ENCODE measurements at regions not wholly inside any gene's neighbourhood (a gene's known extent, or its start where the extent isn't known, plus 50 kb on each side); places are given as distances from the start of the nearest gene placed in this dataset.

DNA sequence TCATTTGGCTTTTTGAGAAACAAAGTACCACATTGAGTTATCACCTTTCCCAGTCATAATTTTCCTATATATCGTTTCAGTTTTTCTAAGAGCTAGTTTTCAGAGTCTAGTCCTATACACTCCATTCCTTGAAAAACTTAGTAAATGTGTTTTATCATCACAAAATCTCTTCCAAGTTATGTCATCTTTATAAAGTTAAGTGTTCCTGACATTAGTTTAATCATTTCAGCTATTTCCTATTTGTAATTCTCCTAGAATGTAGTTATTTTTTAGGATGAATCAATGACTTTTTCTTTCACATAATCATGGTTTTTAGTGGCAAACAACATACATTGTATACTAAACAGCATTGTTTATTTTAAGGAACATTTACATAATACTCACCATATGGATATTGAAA is 191.7 kb upstream of the BET1 start:
- Histone ChIP-seq H3K27me3 (ENCODE audit: insufficient read depth, low read length) (no peaks in the 10 kb centered on the region), H3K4me3 (ENCODE audit: low read length in 2 of 2) (no peak overlapping the region), H3K9me3 (ENCODE audit: control insufficient read depth in 1 of 2, low read length in 2 of 2) (no peaks in the 10 kb centered on the region), H3K27ac (ENCODE audit: low read depth, low read length) (no peak overlapping the region), H3K36me3 (ENCODE audit: insufficient read depth, low read length) (no peaks in the 10 kb centered on the region), H3K4me1 (ENCODE audit: insufficient read depth, low read length) (no peaks in the 10 kb centered on the region)
- H3K27me3 Mint-ChIP-seq: peaks cover 0 to 3% of the 10 kb centered on the region in 2 donors
- ChIA-PET POLR2A (ENCODE audit: partially characterized antibody) (no interaction called here), CTCF (ENCODE audit: partially characterized antibody) (no interaction called here)
- H3K4me3 Mint-ChIP-seq: no peak overlapping the region
- H3K36me3 Mint-ChIP-seq: no peaks in the 10 kb centered on the region
- intact Hi-C loops (cut with micrococcal nuclease): no loop called here
- no peak overlapping the region for H3K27ac Mint-ChIP-seq
- DNase-seq: no peak
- H3K9me3 Mint-ChIP-seq: peaks cover 0 to 6% (median 0%) of the 10 kb centered on the region in 8 donors
- H3K4me1 Mint-ChIP-seq: no peaks in the 10 kb centered on the region

DNA sequence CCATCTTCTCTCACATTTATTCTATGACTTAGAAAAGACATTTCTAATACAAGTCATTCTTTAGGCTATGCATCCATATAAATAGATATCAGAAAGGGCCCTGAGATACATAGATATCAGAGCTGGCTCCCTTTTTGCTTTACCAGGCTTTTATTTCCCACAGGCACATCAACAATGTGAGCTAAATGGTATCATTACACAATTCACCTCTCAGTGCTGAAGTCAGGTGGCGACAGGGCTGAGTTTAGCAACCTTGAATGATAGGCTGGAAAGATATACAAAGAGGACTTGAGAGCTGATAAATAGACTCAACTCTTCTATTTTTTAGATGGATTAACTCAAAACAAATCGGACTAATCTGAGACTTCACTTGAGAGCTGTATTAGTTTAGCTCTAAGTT is 189.2 kb upstream of the COL1A2 start:
- Histone ChIP-seq H3K9me3 (ENCODE audit: control insufficient read depth in 1 of 2, low read length in 2 of 2) (no peaks in the 10 kb centered on the region), H3K4me3 (ENCODE audit: low read length in 2 of 2) (no peak overlapping the region), H3K4me1 (ENCODE audit: insufficient read depth, low read length) (no peaks in the 10 kb centered on the region), H3K36me3 (ENCODE audit: insufficient read depth, low read length) (no peaks in the 10 kb centered on the region), H3K27ac (ENCODE audit: low read depth, low read length) (no peak overlapping the region), H3K27me3 (ENCODE audit: insufficient read depth, low read length) (no peaks in the 10 kb centered on the region)
- Mint-ChIP-seq H3K27ac (no peak overlapping the region), H3K27me3 (no peaks in the 10 kb centered on the region), H3K36me3 (no peaks in the 10 kb centered on the region), H3K9me3 (peaks cover 0 to 2% (median 0%) of the 10 kb centered on the region in 8 donors), H3K4me1 (no peaks in the 10 kb centered on the region), H3K4me3 (no peak overlapping the region)
- POLR2A ChIA-PET (ENCODE audit: partially characterized antibody): no interaction called here
- intact Hi-C loops (cut with micrococcal nuclease): no loop called here
- CTCF ChIA-PET (ENCODE audit: partially characterized antibody): no interaction called here
- DNase-seq: no peak

DNA sequence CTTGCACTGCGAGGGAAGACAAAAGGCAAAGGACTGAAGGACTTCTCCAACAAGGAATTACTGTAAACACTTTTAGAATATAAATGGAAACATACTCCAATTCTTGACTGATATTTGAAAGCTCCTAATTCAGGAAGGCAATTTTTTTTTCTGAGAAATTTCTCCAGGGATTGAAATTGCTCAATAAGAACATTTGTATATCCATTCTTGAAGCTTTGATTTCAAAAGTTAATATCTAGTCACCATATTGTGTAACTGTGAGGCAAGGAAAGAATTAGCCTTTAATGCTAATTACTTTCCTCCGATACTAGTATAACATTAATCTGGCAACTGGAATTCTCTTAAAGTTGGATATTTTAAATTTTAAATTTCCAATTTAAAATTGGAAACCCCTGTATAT is 188.4 kb upstream of the COL1A2 start:
- no peak overlapping the region for H3K4me3 ChIP-seq (ENCODE audit: low read length in 2 of 2)

DNA sequence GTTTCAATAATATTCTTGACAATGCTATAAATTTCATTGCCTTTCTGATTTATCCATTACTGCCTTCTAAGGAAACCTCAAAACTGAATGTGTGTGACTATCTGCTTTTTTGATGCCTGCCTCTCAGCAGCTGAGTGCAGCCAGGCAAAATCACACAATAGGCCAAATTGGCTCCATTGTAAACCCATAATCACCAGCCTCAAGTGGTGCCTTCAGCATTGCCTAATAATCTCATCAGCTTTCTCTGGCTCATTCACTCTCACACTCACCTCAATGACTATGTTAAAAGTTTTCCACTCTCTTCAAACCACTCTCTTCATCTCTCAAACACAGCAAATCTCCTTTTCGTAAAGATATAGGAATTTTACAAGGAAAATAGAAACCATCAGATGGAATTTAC is 182.5 kb upstream of the COL1A2 start:
- Mint-ChIP-seq H3K9me3 (peaks cover 0 to 2% (median 0%) of the 10 kb centered on the region in 8 donors), H3K4me3 (no peak overlapping the region), H3K36me3 (no peaks in the 10 kb centered on the region), H3K27ac (no peak overlapping the region), H3K27me3 (no peaks in the 10 kb centered on the region), H3K4me1 (no peaks in the 10 kb centered on the region)
- H3K9me3 ChIP-seq (ENCODE audit: control insufficient read depth in 1 of 2, low read length in 2 of 2): no peaks in the 10 kb centered on the region
- intact Hi-C loops (cut with micrococcal nuclease): no loop called here
- no peak overlapping the region for H3K4me3 ChIP-seq (ENCODE audit: low read length in 2 of 2)
- ChIA-PET CTCF (ENCODE audit: partially characterized antibody) (no interaction called here), POLR2A (ENCODE audit: partially characterized antibody) (no interaction called here)
- no peaks in the 10 kb centered on the region for H3K36me3 ChIP-seq (ENCODE audit: insufficient read depth, low read length)
- no peaks in the 10 kb centered on the region for H3K27me3 ChIP-seq (ENCODE audit: insufficient read depth, low read length)
- no peaks in the 10 kb centered on the region for H3K4me1 ChIP-seq (ENCODE audit: insufficient read depth, low read length)
- DNase-seq: no peak
- no peak overlapping the region for H3K27ac ChIP-seq (ENCODE audit: low read depth, low read length)

More for the DNA sequence above, 188.4 kb upstream of the COL1A2 start:
- ChIA-PET CTCF (ENCODE audit: partially characterized antibody) (no interaction called here), POLR2A (ENCODE audit: partially characterized antibody) (no interaction called here)
- Mint-ChIP-seq H3K4me3 (no peak overlapping the region), H3K9me3 (peaks cover 0 to 2% (median 0%) of the 10 kb centered on the region in 8 donors), H3K27ac (no peak overlapping the region), H3K27me3 (no peaks in the 10 kb centered on the region), H3K4me1 (no peaks in the 10 kb centered on the region), H3K36me3 (no peaks in the 10 kb centered on the region)
- DNase-seq: no peak
- no peaks in the 10 kb centered on the region for H3K36me3 ChIP-seq (ENCODE audit: insufficient read depth, low read length)
- H3K27ac ChIP-seq (ENCODE audit: low read depth, low read length): no peak overlapping the region
- H3K27me3 ChIP-seq (ENCODE audit: insufficient read depth, low read length): no peaks in the 10 kb centered on the region
- no peaks in the 10 kb centered on the region for H3K9me3 ChIP-seq (ENCODE audit: control insufficient read depth in 1 of 2, low read length in 2 of 2)
- H3K4me1 ChIP-seq (ENCODE audit: insufficient read depth, low read length): no peaks in the 10 kb centered on the region
- intact Hi-C loops (cut with micrococcal nuclease): no loop called here

DNA sequence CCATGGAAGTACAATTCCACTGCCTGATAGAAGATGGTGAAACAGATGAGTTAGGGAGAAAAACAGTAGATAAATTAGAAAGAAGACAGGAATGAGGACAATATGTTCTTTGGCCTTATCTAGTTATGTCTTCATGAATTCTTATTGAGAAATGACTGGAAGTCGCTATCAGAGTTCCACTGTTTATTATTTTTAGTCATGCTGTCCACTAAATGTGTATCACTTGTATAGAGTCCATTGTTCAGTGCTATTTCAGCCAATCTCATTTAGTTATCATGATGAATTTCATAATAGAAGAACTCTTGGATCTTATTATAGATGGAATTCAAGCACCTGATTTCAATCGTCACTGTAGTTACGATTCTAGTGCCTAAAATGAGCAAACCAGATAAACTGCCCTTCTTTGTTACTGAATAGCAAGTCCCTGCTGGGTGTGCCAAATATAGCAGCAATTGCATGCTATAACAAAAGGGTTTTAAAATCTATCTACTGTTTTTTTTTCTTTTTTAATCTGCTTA is 177.7 kb upstream of the COL1A2 start:
- CTCF ChIA-PET (ENCODE audit: partially characterized antibody): interaction anchor here (0.7 kb wide), 1 partner anchor 1262 kb away, joined by 3 read pairs; no protein-coding TSS in a partner anchor
- Histone ChIP-seq H3K9me3 (ENCODE audit: control insufficient read depth in 1 of 2, low read length in 2 of 2) (no peaks in the 10 kb centered on the region), H3K4me3 (ENCODE audit: low read length in 2 of 2) (no peak overlapping the region), H3K27me3 (ENCODE audit: insufficient read depth, low read length) (no peaks in the 10 kb centered on the region), H3K4me1 (ENCODE audit: insufficient read depth, low read length) (no peaks in the 10 kb centered on the region), H3K27ac (ENCODE audit: low read depth, low read length) (no peak overlapping the region), H3K36me3 (ENCODE audit: insufficient read depth, low read length) (no peaks in the 10 kb centered on the region)
- H3K27me3 Mint-ChIP-seq: no peaks in the 10 kb centered on the region
- no peak overlapping the region for H3K27ac Mint-ChIP-seq
- POLR2A ChIA-PET (ENCODE audit: partially characterized antibody): no interaction called here
- H3K4me1 Mint-ChIP-seq: no peaks in the 10 kb centered on the region
- intact Hi-C loops (cut with micrococcal nuclease): no loop called here
- peaks cover 0 to 7% (median 0%) of the 10 kb centered on the region in 8 donors for H3K9me3 Mint-ChIP-seq
- no peaks in the 10 kb centered on the region for H3K36me3 Mint-ChIP-seq
- no peak for DNase-seq
- no peak overlapping the region for H3K4me3 Mint-ChIP-seq

DNA sequence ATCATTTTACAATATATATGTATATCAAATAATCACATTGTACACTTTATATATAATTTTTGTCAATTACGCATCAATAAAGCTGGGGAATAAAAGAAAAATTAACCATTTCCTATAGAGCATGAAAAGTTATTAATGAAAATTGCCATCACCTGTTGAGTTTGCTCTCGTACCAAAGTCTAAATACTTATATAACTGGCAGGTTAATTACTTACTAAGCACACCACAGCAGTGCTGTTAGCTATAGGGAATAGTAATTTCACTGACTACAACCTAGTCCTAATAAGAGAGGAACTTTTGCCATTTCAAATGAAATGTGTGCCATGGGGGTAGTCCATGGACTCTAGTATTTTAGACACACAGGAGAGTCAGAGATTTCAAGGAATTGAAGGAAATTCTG is 176.9 kb upstream of the COL1A2 start:
- no peak overlapping the region for H3K27ac ChIP-seq (ENCODE audit: low read depth, low read length)
- intact Hi-C loops (cut with micrococcal nuclease): no loop called here
- no peaks in the 10 kb centered on the region for H3K27me3 Mint-ChIP-seq
- H3K27me3 ChIP-seq (ENCODE audit: insufficient read depth, low read length): no peaks in the 10 kb centered on the region
- no peak overlapping the region for H3K4me3 Mint-ChIP-seq
- CTCF ChIA-PET (ENCODE audit: partially characterized antibody): no interaction called here
- H3K4me3 ChIP-seq (ENCODE audit: low read length in 2 of 2): no peak overlapping the region
- DNase-seq: no peak
- no peaks in the 10 kb centered on the region for H3K36me3 ChIP-seq (ENCODE audit: insufficient read depth, low read length)
- no peaks in the 10 kb centered on the region for H3K36me3 Mint-ChIP-seq
- no peaks in the 10 kb centered on the region for H3K4me1 Mint-ChIP-seq
- H3K4me1 ChIP-seq (ENCODE audit: insufficient read depth, low read length): no peaks in the 10 kb centered on the region
- no peaks in the 10 kb centered on the region for H3K9me3 ChIP-seq (ENCODE audit: control insufficient read depth in 1 of 2, low read length in 2 of 2)
- POLR2A ChIA-PET (ENCODE audit: partially characterized antibody): no interaction called here
- H3K9me3 Mint-ChIP-seq: peaks cover 0 to 7% (median 0%) of the 10 kb centered on the region in 8 donors
- no peak overlapping the region for H3K27ac Mint-ChIP-seq

DNA sequence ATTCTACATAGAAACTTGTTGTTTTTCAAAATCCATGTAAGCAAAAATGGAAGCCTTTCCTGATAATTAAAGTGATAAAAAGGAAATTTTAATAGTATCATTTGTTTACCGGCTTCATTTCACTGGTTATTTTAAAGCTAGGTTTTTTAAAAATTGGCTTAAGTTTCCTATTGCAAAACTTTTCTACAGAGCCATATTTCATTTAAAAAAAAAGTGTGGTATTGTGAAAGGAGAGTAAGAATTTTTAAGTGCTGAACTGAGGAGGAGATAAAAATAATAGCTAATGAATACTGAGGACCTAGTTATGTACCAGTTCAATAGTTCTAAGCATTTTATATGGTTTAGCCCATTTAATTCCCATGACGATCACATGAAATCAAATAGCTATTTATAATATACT is 172.2 kb upstream of the COL1A2 start:
- H3K27ac ChIP-seq (ENCODE audit: low read depth, low read length): no peak overlapping the region

More for the DNA sequence above, 172.2 kb upstream of the COL1A2 start:
- no peaks in the 10 kb centered on the region for H3K27me3 Mint-ChIP-seq
- DNase-seq: no peak
- H3K9me3 ChIP-seq (ENCODE audit: control insufficient read depth in 1 of 2, low read length in 2 of 2): no peaks in the 10 kb centered on the region
- CTCF ChIA-PET (ENCODE audit: partially characterized antibody): no interaction called here
- no peaks in the 10 kb centered on the region for H3K27me3 ChIP-seq (ENCODE audit: insufficient read depth, low read length)
- no peak overlapping the region for H3K27ac Mint-ChIP-seq
- no peak overlapping the region for H3K4me3 Mint-ChIP-seq
- H3K36me3 ChIP-seq (ENCODE audit: insufficient read depth, low read length): no peaks in the 10 kb centered on the region
- H3K4me1 ChIP-seq (ENCODE audit: insufficient read depth, low read length): no peaks in the 10 kb centered on the region
- intact Hi-C loops (cut with micrococcal nuclease): no loop called here
- POLR2A ChIA-PET (ENCODE audit: partially characterized antibody): no interaction called here
- H3K4me3 ChIP-seq (ENCODE audit: low read length in 2 of 2): no peak overlapping the region
- no peaks in the 10 kb centered on the region for H3K4me1 Mint-ChIP-seq
- H3K9me3 Mint-ChIP-seq: peaks cover 0 to 7% (median 0%) of the 10 kb centered on the region in 8 donors
- H3K36me3 Mint-ChIP-seq: no peaks in the 10 kb centered on the region
